ENCODE measurements at regions not wholly inside any gene's neighbourhood (a gene's known extent, or its start where the extent isn't known, plus 50 kb on each side); places are given as distances from the start of the nearest gene placed in this dataset.

DNA sequence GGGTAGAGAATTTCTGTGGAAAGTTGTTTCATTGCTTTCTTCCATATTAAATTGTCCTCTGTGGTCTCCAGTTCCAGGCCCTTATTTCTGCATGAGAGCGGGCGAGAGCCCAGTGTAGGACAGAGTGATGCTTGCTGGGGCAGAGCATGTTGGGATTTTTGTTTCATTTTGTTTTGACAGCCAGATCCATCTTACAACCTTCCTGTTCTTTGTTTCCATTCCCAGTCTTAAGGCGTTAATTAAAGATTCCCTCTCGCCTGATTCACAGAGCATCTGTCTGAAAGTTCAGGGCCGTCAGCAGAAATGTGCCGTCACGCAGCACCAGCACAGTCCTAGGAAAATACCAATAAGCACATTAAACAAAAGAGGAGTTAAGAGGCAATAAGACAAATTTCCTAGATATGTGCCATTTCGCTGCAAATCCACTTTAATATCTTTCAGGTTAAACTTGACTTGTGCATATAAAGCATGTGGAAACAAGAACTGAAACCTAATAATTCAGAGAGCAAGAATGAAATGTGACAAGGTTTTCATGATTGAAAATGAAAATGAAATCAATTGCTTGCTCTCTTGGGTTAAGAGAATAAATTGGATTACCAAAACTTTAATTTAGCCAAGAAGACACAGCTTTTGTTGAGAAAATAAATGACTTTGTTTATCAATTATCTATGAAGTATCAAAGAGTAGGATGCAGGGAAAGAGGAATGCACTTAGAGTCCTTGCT is 210.7 kb upstream of the SLC10A2 start:
- Histone ChIP-seq H3K4me3 (ENCODE audit: insufficient read depth, low read depth, low read length, poor library complexity, severe bottlenecking) (no peak overlapping the region), H3K36me3 (ENCODE audit: control insufficient read depth, insufficient read depth, low read length) (no peaks in the 10 kb centered on the region), H3K27me3 (replicated peaks; ENCODE audit: control insufficient read depth, insufficient read depth, low read length, poor library complexity, severe bottlenecking) (no peaks in the 10 kb centered on the region), H3K9me3 (ENCODE audit: control insufficient read depth, low read length) (no peaks in the 10 kb centered on the region), H3K27ac (ENCODE audit: insufficient read depth, low read length, poor library complexity, severe bottlenecking) (no peak overlapping the region), H3K4me1 (ENCODE audit: control insufficient read depth, insufficient read depth, low read length, poor library complexity, severe bottlenecking) (no peaks in the 10 kb centered on the region)
- no peak for DNase-seq

DNA sequence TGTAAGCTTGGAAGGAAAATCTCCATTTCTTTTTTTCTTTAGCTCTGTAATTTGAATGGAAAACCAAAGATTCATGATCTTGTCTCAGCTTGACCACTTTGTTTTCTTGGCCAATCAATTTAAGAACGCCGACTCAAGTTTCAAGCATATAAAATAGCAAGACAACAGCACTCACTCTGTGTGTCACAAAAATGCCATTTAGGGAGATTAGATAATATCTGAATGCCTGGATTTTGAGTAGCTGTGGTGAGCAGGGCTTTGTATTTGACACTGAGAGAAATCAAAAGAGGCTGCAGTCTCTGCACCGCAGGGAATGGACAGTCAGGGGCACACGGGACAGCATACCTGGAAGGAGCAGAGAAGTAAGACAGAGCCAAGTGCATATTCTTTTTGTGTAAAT is 209.5 kb upstream of the SLC10A2 start:
- no peak for DNase-seq
- H3K27me3 ChIP-seq (replicated peaks; ENCODE audit: control insufficient read depth, insufficient read depth, low read length, poor library complexity, severe bottlenecking): no peaks in the 10 kb centered on the region

DNA sequence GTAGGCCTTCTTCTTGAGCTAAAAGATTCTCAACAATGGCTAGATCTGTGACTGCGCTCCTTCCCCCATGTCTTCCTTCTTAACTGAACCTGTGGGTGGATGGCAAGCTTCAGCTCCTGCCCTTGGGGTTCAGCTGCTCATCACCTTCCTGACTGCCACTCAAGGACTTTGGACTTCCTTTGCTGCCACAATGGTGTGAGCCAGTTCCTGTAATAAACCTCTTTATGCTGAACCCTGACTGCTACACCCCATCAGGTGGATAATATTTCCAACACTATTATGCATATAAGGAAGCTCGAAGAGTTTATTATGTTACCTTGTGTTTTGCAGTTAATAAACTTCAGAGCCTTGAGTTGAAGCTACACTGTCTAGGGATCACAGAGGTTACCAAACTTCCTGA is 208.9 kb upstream of the SLC10A2 start:
- no peak overlapping the region for H3K4me3 ChIP-seq (ENCODE audit: insufficient read depth, low read depth, low read length, poor library complexity, severe bottlenecking)
- H3K27me3 ChIP-seq (replicated peaks; ENCODE audit: control insufficient read depth, insufficient read depth, low read length, poor library complexity, severe bottlenecking): no peaks in the 10 kb centered on the region
- no peaks in the 10 kb centered on the region for H3K36me3 ChIP-seq (ENCODE audit: control insufficient read depth, insufficient read depth, low read length)
- H3K27ac ChIP-seq (ENCODE audit: insufficient read depth, low read length, poor library complexity, severe bottlenecking): no peak overlapping the region
- H3K4me1 ChIP-seq (ENCODE audit: control insufficient read depth, insufficient read depth, low read length, poor library complexity, severe bottlenecking): no peaks in the 10 kb centered on the region
- no peaks in the 10 kb centered on the region for H3K9me3 ChIP-seq (ENCODE audit: control insufficient read depth, low read length)
- DNase-seq: no peak

More for the DNA sequence above, 209.5 kb upstream of the SLC10A2 start:
- H3K27ac ChIP-seq (ENCODE audit: insufficient read depth, low read length, poor library complexity, severe bottlenecking): no peak overlapping the region
- no peak overlapping the region for H3K4me3 ChIP-seq (ENCODE audit: insufficient read depth, low read depth, low read length, poor library complexity, severe bottlenecking)
- no peaks in the 10 kb centered on the region for H3K4me1 ChIP-seq (ENCODE audit: control insufficient read depth, insufficient read depth, low read length, poor library complexity, severe bottlenecking)
- H3K36me3 ChIP-seq (ENCODE audit: control insufficient read depth, insufficient read depth, low read length): no peaks in the 10 kb centered on the region
- no peaks in the 10 kb centered on the region for H3K9me3 ChIP-seq (ENCODE audit: control insufficient read depth, low read length)

DNA sequence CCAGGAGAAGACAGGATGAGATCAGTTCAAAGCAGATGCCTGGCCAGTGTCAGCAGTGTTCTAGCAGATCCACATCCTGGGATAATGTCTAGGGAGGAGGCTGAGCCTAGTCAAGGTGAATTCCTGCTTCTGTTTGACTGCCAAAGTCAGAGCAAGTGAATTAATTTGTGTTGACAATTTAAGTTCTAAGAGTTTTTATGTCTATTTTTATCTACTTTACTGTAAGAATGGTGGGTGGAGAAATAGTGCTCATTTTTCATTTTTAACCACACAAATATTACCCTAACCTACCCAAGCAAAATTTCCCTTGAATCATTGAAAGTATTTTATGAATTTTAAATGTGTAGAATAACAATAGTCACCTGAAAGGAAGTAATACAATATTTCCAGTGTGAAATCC is 207.6 kb upstream of the SLC10A2 start:
- no peak overlapping the region for H3K27ac ChIP-seq (ENCODE audit: insufficient read depth, low read length, poor library complexity, severe bottlenecking)
- no peaks in the 10 kb centered on the region for H3K27me3 ChIP-seq (replicated peaks; ENCODE audit: control insufficient read depth, insufficient read depth, low read length, poor library complexity, severe bottlenecking)
- H3K4me3 ChIP-seq (ENCODE audit: insufficient read depth, low read depth, low read length, poor library complexity, severe bottlenecking): no peak overlapping the region
- DNase-seq: no peak
- H3K4me1 ChIP-seq (ENCODE audit: control insufficient read depth, insufficient read depth, low read length, poor library complexity, severe bottlenecking): no peaks in the 10 kb centered on the region
- H3K9me3 ChIP-seq (ENCODE audit: control insufficient read depth, low read length): no peaks in the 10 kb centered on the region
- H3K36me3 ChIP-seq (ENCODE audit: control insufficient read depth, insufficient read depth, low read length): no peaks in the 10 kb centered on the region

DNA sequence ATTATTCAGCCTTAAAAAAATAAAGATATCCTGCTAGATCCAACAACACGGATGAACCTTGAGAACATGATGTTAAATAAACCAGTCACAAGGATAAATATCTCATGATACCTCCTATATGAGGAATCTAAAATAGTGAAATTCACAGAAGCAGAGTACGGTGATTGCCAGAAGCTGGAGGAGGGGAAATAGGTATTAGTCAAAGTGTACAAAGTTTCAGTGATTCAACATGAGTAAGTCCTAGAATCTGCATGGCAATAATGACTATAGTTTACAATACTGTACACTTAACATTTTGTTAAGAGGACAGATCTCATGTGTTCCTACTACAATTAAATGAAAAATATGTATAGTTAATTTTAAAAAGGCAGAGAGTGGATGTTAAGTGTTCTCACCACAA is 206.6 kb upstream of the SLC10A2 start:
- DNase-seq: no peak
- Histone ChIP-seq H3K9me3 (ENCODE audit: control insufficient read depth, low read length) (no peaks in the 10 kb centered on the region), H3K27ac (ENCODE audit: insufficient read depth, low read length, poor library complexity, severe bottlenecking) (no peak overlapping the region), H3K4me1 (ENCODE audit: control insufficient read depth, insufficient read depth, low read length, poor library complexity, severe bottlenecking) (no peaks in the 10 kb centered on the region), H3K27me3 (replicated peaks; ENCODE audit: control insufficient read depth, insufficient read depth, low read length, poor library complexity, severe bottlenecking) (no peaks in the 10 kb centered on the region), H3K36me3 (ENCODE audit: control insufficient read depth, insufficient read depth, low read length) (no peaks in the 10 kb centered on the region), H3K4me3 (ENCODE audit: insufficient read depth, low read depth, low read length, poor library complexity, severe bottlenecking) (no peak overlapping the region)

DNA sequence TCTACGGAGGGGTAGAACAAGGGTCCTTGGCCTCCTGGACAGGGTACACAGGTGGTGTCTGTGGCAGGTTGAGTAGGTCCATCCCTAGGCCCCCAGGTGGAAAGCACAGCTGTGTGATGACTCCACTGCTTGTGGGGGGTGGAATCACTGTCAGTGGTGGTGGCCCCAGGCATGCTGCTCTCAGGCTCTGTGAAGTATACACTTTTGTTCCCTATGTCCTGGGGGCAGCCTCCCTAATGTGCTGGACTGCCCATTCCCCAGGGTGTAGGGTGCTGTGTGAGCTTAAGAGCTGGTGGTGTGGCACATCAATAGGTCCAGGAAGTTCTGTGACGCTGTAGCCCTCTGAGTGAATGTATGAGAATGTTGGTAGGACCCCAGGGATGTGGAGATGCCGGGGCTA is 197.2 kb upstream of the SLC10A2 start:
- Histone ChIP-seq H3K4me3 (ENCODE audit: insufficient read depth, low read depth, low read length, poor library complexity, severe bottlenecking) (no peak overlapping the region), H3K36me3 (ENCODE audit: control insufficient read depth, insufficient read depth, low read length) (no peaks in the 10 kb centered on the region)
- DNase-seq: no peak

DNA sequence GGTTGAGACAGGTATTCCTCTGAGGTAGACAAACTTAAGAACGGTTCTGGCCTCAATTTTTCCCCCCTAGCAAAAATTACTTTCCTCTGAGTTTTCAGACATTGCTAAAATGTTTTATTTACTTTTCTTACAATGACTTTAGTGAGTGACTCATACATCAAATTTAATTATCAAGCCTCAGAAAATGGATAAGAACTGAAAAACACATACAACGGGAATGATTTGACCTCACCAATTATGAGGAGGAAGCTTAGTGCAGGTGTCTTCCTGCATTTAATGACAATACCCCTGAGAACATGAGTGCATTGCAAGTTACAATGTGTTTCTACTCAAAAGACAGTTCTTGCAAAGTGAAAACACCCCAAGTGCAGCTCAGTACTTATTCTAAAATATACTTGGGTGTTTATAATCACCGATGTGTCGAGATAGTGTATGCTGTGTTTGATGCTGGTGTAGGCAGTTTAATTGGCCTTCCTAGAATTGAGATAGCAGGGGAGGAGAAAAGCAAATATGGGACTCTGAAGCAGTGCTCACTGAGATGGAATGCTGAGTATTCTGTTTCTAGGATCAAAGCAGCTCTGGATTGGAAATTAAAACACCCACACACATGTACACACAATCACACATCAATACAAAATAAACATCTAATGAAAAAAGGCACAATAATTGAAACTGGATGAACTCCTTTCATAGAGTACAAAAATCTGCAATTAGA is 189.5 kb upstream of the SLC10A2 start:
- Histone ChIP-seq H3K36me3 (ENCODE audit: control insufficient read depth, insufficient read depth, low read length) (no peaks in the 10 kb centered on the region), H3K27me3 (replicated peaks; ENCODE audit: control insufficient read depth, insufficient read depth, low read length, poor library complexity, severe bottlenecking) (no peaks in the 10 kb centered on the region), H3K4me3 (ENCODE audit: insufficient read depth, low read depth, low read length, poor library complexity, severe bottlenecking) (no peak overlapping the region), H3K9me3 (ENCODE audit: control insufficient read depth, low read length) (no peaks in the 10 kb centered on the region), H3K27ac (ENCODE audit: insufficient read depth, low read length, poor library complexity, severe bottlenecking) (no peak overlapping the region), H3K4me1 (ENCODE audit: control insufficient read depth, insufficient read depth, low read length, poor library complexity, severe bottlenecking) (no peaks in the 10 kb centered on the region)
- DNase-seq: no peak

More for the DNA sequence above, 197.2 kb upstream of the SLC10A2 start:
- H3K9me3 ChIP-seq (ENCODE audit: control insufficient read depth, low read length): no peaks in the 10 kb centered on the region
- H3K27ac ChIP-seq (ENCODE audit: insufficient read depth, low read length, poor library complexity, severe bottlenecking): no peak overlapping the region
- H3K4me1 ChIP-seq (ENCODE audit: control insufficient read depth, insufficient read depth, low read length, poor library complexity, severe bottlenecking): no peaks in the 10 kb centered on the region
- no peaks in the 10 kb centered on the region for H3K27me3 ChIP-seq (replicated peaks; ENCODE audit: control insufficient read depth, insufficient read depth, low read length, poor library complexity, severe bottlenecking)

DNA sequence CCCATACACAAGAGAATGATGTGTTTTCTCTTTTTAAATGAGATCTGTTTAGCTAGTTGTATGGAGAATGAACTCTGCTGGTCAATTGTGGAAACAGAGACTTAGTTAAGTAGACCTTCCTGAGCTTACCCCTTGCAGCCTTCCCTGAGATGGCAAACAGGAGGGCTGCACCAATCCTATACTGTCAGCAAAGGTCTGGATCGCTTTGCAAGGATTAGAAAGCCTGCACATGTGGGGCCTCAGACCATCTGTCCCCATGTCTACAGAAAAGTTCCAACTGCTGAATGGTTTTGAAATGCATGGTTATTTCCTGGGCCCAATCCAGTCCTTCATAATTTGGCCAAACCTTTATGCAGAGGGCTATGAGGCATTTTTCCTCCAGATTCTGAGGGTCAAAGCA is 183.9 kb upstream of the SLC10A2 start:
- H3K9me3 ChIP-seq (ENCODE audit: control insufficient read depth, low read length): no peaks in the 10 kb centered on the region
- H3K4me1 ChIP-seq (ENCODE audit: control insufficient read depth, insufficient read depth, low read length, poor library complexity, severe bottlenecking): no peaks in the 10 kb centered on the region
- H3K27me3 ChIP-seq (replicated peaks; ENCODE audit: control insufficient read depth, insufficient read depth, low read length, poor library complexity, severe bottlenecking): no peaks in the 10 kb centered on the region
- no peak overlapping the region for H3K27ac ChIP-seq (ENCODE audit: insufficient read depth, low read length, poor library complexity, severe bottlenecking)
- no peak overlapping the region for H3K4me3 ChIP-seq (ENCODE audit: insufficient read depth, low read depth, low read length, poor library complexity, severe bottlenecking)
- H3K36me3 ChIP-seq (ENCODE audit: control insufficient read depth, insufficient read depth, low read length): no peaks in the 10 kb centered on the region
- no peak for DNase-seq

DNA sequence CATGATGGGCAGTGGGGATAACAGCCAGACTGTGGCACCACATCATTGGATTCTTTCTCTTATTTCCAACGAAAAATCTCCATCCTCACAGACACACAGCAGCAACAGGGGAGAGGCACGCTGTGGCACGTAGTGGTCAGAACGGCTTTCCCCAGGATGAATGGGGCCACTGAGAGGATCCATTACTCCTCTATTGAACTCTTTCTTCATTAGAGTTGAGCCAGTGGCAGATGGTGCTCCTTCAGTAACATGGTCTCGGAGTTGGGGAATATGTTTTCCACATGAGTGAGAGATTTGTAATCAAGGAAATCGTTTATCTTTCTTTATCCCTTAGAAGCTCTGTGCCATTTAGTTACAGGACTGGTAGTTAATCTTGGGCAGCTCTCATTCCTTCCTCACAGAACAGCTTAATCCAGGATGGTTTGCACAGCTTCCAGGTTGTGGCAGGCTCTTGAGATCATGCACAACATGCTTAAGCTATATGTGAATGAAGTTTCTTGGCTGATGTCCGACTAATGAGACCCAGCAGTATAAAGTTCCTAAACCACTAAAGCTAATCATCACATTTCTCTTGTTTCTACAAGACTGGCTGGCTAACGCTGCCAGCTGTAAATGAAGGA is 180.5 kb upstream of the SLC10A2 start:
- H3K4me3 ChIP-seq (ENCODE audit: insufficient read depth, low read depth, low read length, poor library complexity, severe bottlenecking): no peak overlapping the region
- H3K27ac ChIP-seq (ENCODE audit: insufficient read depth, low read length, poor library complexity, severe bottlenecking): no peak overlapping the region
- H3K36me3 ChIP-seq (ENCODE audit: control insufficient read depth, insufficient read depth, low read length): no peaks in the 10 kb centered on the region
- H3K27me3 ChIP-seq (replicated peaks; ENCODE audit: control insufficient read depth, insufficient read depth, low read length, poor library complexity, severe bottlenecking): no peaks in the 10 kb centered on the region
- no peaks in the 10 kb centered on the region for H3K9me3 ChIP-seq (ENCODE audit: control insufficient read depth, low read length)
- H3K4me1 ChIP-seq (ENCODE audit: control insufficient read depth, insufficient read depth, low read length, poor library complexity, severe bottlenecking): no peaks in the 10 kb centered on the region
- DNase-seq: no peak

DNA sequence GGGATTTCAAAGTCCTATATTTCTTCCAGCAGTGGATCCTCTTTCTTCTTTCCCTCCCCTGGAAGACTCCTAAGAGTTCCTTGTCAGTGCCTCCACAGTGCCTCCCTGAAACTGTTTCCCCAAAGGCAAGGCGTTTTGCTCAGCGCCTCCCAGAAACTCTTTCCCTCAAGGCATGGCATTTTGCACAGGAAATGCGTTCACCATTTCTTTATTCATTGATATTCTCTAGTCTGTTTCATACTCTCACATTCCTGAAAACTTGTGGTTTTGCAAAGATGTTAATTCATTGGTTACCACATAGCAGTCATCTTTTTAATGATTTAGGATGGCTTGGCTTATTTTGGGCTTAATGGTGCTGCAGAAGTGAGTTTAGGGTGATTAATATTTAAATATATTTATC is 177.3 kb upstream of the SLC10A2 start:
- Histone ChIP-seq H3K4me3 (ENCODE audit: insufficient read depth, low read depth, low read length, poor library complexity, severe bottlenecking) (no peak overlapping the region), H3K9me3 (ENCODE audit: control insufficient read depth, low read length) (no peaks in the 10 kb centered on the region), H3K27me3 (replicated peaks; ENCODE audit: control insufficient read depth, insufficient read depth, low read length, poor library complexity, severe bottlenecking) (no peaks in the 10 kb centered on the region), H3K36me3 (ENCODE audit: control insufficient read depth, insufficient read depth, low read length) (no peaks in the 10 kb centered on the region), H3K27ac (ENCODE audit: insufficient read depth, low read length, poor library complexity, severe bottlenecking) (no peak overlapping the region), H3K4me1 (ENCODE audit: control insufficient read depth, insufficient read depth, low read length, poor library complexity, severe bottlenecking) (no peaks in the 10 kb centered on the region)
- no peak for DNase-seq
